HCT116 (cell line): ENCODE measurements at regions not wholly inside any gene's neighbourhood (a gene's known extent, or its start where the extent isn't known, plus 50 kb on each side); places are given as distances from the start of the nearest gene placed in this dataset.

Experiments used
- ATAC-seq: fragments of 200-7000 bp; cut with Tn5 transposase; 2 replicates; pipeline ENCODE4 v1.9.1; 2020; ENCODE audit warnings: mild to moderate bottlenecking, moderate library complexity
- BruUV-seq: library from RNA; stranded (reverse); fragments of 400-500 nt; replicated peaks from 2 replicates; lab custom pipeline; 2021; lab: Mats Ljungman, UMichigan
- CTCF ChIA-PET: fragments of 300-600 bp; sonication (Branson Sonifier 250); formaldehyde crosslinking; loops from one replicate; lab custom pipeline; 2021; ENCODE audit warnings: antibody characterized with exemption; lab: Charles Lee
- POLR2A ChIA-PET: fragments of 300-600, 350-600 bp; sonication (Branson Sonifier 250); formaldehyde crosslinking; loops from one replicate; lab custom pipeline; 2021; ENCODE audit warnings: antibody characterized with exemption; lab: Charles Lee
- RAD21 ChIA-PET, 2 experiments: fragments of 300-600 bp; sonication (Branson Sonifier 250); formaldehyde crosslinking; loops; one replicate each; lab custom pipeline; 2023; ENCODE audit warnings: low total read pairs in 2 of 2; ENCODE audit not compliant: uncharacterized antibody in 2 of 2, unreplicated experiment in 2 of 2, low non-redundant PET in 1 of 2; lab: Charles Lee
- DNase-seq: peaks from one replicate; pipeline ENCODE4 v3.0.0-alpha.2; 2010; ENCODE audit warnings: low read depth, low spot score
- H2AFZ ChIP-seq: fragments of 200-600 bp; shearing (Covaris generic), sonication (generic); 2 replicates; pipeline ENCODE4 v1.6.1; 2017; ENCODE audit warnings: low read depth, mixed run types, mixed read lengths, antibody characterized with exemption, low read length; ENCODE audit not compliant: poor library complexity, severe bottlenecking
- H3K27ac ChIP-seq: 2 replicates; pipeline ENCODE4 v1.5.1; 2012; ENCODE audit warnings: low read depth, low read length
- H3K27me3 ChIP-seq: fragments of 200-600 bp; sonication (generic); 2 replicates; pipeline ENCODE4 v1.6.1; 2016; ENCODE audit warnings: mixed run types, low read length, mixed read lengths; ENCODE audit not compliant: insufficient read depth
- H3K36me3 ChIP-seq, 2 experiments: fragments of 200-500 bp in 1 of 2; fragments of 200-600 bp in 1 of 2; sonication (Bioruptor generic) in 1 of 2; sonication (generic) in 1 of 2; 2 replicates each; pipeline versions ENCODE4 v1.5.1 to v1.6.1; 2014 to 2016; ENCODE audit warnings: low read length in 2 of 2, inconsistent platforms in 1 of 2, mixed read lengths in 1 of 2, mixed run types in 1 of 2; ENCODE audit not compliant: insufficient read depth in 2 of 2, control insufficient read depth in 1 of 2
- H3K4me1 ChIP-seq, 2 experiments: fragments of 200-600 bp in 1 of 2; sonication (generic) in 1 of 2; 2 replicates each; pipeline versions ENCODE4 v1.5.1 to v1.6.1; 2012 to 2017; ENCODE audit warnings: low read length in 2 of 2, inconsistent platforms in 1 of 2, mild to moderate bottlenecking in 1 of 2, mixed read lengths in 1 of 2, mixed run types in 1 of 2, moderate library complexity in 1 of 2; ENCODE audit not compliant: insufficient read depth in 2 of 2, control insufficient read depth in 1 of 2
- H3K4me2 ChIP-seq: fragments of 200-600 bp; sonication (generic); 2 replicates; pipeline ENCODE4 v1.6.1; 2017; ENCODE audit warnings: mixed run types, low read length, mixed read lengths
- H3K4me3 ChIP-seq, 2 experiments: fragments of 200-600 bp in 1 of 2; sonication (generic) in 1 of 2; replicated peaks in 1 of 2; 2 replicates each; pipeline ENCODE4 v1.5.1; 2011 to 2016; ENCODE audit warnings: low read length in 2 of 2, control low read depth in 1 of 2, low read depth in 1 of 2, mild to moderate bottlenecking in 1 of 2, mixed read lengths in 1 of 2, mixed run types in 1 of 2
- H3K79me2 ChIP-seq: fragments of 200-600 bp; sonication (generic); 2 replicates; pipeline ENCODE4 v1.6.1; 2017; ENCODE audit warnings: mild to moderate bottlenecking, mixed run types, low read length, moderate library complexity, mixed read lengths; ENCODE audit not compliant: insufficient read depth
- H3K9ac ChIP-seq: fragments of 200-600 bp; sonication (generic); 2 replicates; pipeline ENCODE4 v1.6.1; 2016; ENCODE audit warnings: low read length, mixed read lengths
- H3K9me2 ChIP-seq: fragments of 200-600 bp; sonication (generic), shearing (Covaris generic); 2 replicates; pipeline ENCODE4 v1.6.1; 2017; ENCODE audit warnings: mixed run types, mild to moderate bottlenecking, moderate library complexity; ENCODE audit not compliant: insufficient read depth
- H3K9me3 ChIP-seq, 2 experiments: fragments of 200-500 bp in 1 of 2; fragments of 200-600 bp in 1 of 2; sonication (Bioruptor generic) in 1 of 2; sonication (generic) in 1 of 2; 2 replicates each; pipeline ENCODE4 v1.6.1; 2014 to 2017; ENCODE audit warnings: low read length in 2 of 2, mixed read lengths in 2 of 2, inconsistent platforms in 1 of 2, low read depth in 1 of 2, mild to moderate bottlenecking in 1 of 2, mixed run types in 1 of 2, moderate library complexity in 1 of 2; ENCODE audit not compliant: control insufficient read depth in 1 of 2, insufficient read depth in 1 of 2
- H4K20me1 ChIP-seq: fragments of 200-600 bp; sonication (generic), shearing (Covaris generic); 2 replicates; pipeline ENCODE4 v1.6.1; 2017; ENCODE audit warnings: mixed run types, mild to moderate bottlenecking, moderate library complexity; ENCODE audit not compliant: insufficient read depth
- CEBPB ChIP-seq: IDR thresholded peaks from 2 replicates; pipeline ENCODE4 v1.6.1; 2012; ENCODE audit warnings: low read depth
- EZH2 ChIP-seq: fragments of 200-600 bp; sonication (generic); IDR thresholded peaks from 2 replicates; pipeline ENCODE4 v1.6.1; 2017; ENCODE audit warnings: antibody characterized with exemption, mixed run types
- POLR2A ChIP-seq: IDR thresholded peaks from 2 replicates; pipeline ENCODE4 v1.7.0; 2011; ENCODE audit warnings: borderline replicate concordance; ENCODE audit not compliant: insufficient read depth, insufficient read length; ENCODE audit errors: extremely low read depth
- RAD21 ChIP-seq: IDR thresholded peaks from 2 replicates; pipeline ENCODE4 v1.6.1; 2012; ENCODE audit warnings: low read depth, mild to moderate bottlenecking
- SIN3A ChIP-seq: IDR thresholded peaks from 2 replicates; pipeline ENCODE4 v1.6.1; 2012; ENCODE audit warnings: low read depth
- SRF ChIP-seq: IDR thresholded peaks from 2 replicates; pipeline ENCODE4 v1.6.1; 2012; ENCODE audit warnings: low read depth
- TCF7L2 ChIP-seq: IDR thresholded peaks from 2 replicates; pipeline ENCODE4 v1.7.0; 2011; ENCODE audit warnings: borderline replicate concordance, inconsistent platforms; ENCODE audit not compliant: insufficient read depth, insufficient read length; ENCODE audit errors: extremely low read depth
- YY1 ChIP-seq: IDR thresholded peaks from 2 replicates; pipeline ENCODE4 v1.6.1; 2011; ENCODE audit warnings: low read length, low read depth, moderate library complexity, mild to moderate bottlenecking; ENCODE audit not compliant: insufficient replicate concordance; ENCODE audit errors: extremely low read depth
- ZFX ChIP-seq: fragments of 450-650 bp; IDR thresholded peaks from 2 replicates; pipeline ENCODE4 v1.6.1; 2017
- intact Hi-C: fragments of 100-400 bp; cut with micrococcal nuclease; formaldehyde crosslinking; loops from 2 replicates; pipeline ENCODE4 v1.10.0; 2022
- TF ChIP-seq, protein P1 (sequence below): IDR thresholded peaks from 2 replicates; pipeline ENCODE4 v1.6.1; 2012
- TF ChIP-seq, protein P2 (sequence below): IDR thresholded peaks from 2 replicates; pipeline ENCODE4 v1.6.1; 2011; ENCODE audit warnings: mild to moderate bottlenecking, low read length, moderate library complexity; ENCODE audit not compliant: insufficient replicate concordance; ENCODE audit errors: extremely low read depth
- TF ChIP-seq, protein P3 (sequence below): IDR thresholded peaks from 2 replicates; pipeline ENCODE4 v1.6.1; 2012; ENCODE audit warnings: low read depth

DNA sequence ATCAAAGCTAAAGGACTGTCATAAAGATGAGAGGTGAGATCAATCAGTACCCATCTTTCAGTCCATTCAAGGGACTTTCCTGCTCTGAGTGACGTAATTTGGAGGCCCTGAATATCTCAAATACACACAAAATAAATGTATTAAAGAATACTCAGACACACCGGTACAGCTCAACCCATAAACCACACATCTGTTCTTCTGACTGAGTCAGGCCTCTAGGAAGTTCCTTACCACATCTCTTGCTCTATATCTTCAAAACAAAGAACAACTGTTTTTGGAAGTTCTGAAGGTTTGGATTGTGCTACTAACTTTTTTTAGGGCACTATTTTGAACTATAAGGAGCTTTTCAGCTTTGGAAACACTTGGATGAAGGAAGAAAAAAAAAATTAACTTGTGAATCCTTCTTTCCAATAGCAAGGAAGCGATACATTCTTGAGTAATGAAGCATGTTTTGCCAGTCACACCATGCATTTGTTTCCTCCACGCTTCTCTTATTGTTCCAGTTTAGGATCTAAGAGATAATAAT, 866.5 kb upstream of the VRK2 start:
- H2AFZ ChIP-seq: peak overlapping the region; percentile 65
- no peaks in the 10 kb centered on the region for H3K27me3 ChIP-seq
- intact Hi-C loops: no loop called here
- POLR2A ChIA-PET: no interaction called here
- no peak overlapping the region for H3K27ac ChIP-seq
- no peak overlapping the region for H3K4me2 ChIP-seq
- no peaks in the 10 kb centered on the region for H3K9me2 ChIP-seq
- no peak for ATAC-seq
- H4K20me1 ChIP-seq: no peaks in the 10 kb centered on the region
- no peak overlapping the region for H3K9ac ChIP-seq
- no peak overlapping the region for H3K4me3 ChIP-seq
- RAD21 ChIA-PET: no interaction called here
- no TSS peak for BruUV-seq
- TF ChIP-seq TCF7L2: no peak
- TF ChIP-seq, protein P1, sequence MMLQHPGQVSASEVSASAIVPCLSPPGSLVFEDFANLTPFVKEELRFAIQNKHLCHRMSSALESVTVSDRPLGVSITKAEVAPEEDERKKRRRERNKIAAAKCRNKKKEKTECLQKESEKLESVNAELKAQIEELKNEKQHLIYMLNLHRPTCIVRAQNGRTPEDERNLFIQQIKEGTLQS: no peak
- TF ChIP-seq CEBPB: no peak
- CTCF ChIA-PET: no interaction called here
- no peaks in the 10 kb centered on the region for H3K36me3 ChIP-seq
- no peaks in the 10 kb centered on the region for H3K9me3 ChIP-seq
- no peak for DNase-seq
- peaks cover 2 to 17% of the 10 kb centered on the region in 2 experiments; a peak in 2 of 4 replicates for H3K4me1 ChIP-seq
- no peaks in the 10 kb centered on the region for H3K79me2 ChIP-seq

DNA sequence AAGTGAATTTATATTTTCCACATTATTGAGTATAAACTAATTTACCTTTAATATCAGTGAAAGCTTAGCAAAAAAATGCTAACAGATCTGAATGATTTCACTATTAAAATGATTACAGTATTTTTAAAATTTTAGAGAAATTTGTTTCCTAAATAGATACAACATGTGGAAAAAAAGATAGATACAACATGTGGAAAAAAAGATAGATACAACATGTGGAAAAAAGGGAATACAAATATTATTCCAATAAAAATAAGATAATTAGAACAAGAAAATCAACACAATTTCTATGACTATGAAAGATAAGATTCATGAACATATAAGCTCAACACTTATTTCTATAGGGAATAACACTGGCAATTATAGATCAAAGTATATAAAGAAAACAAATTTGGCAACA, 865.9 kb upstream of the VRK2 start:
- POLR2A ChIA-PET: no interaction called here
- intact Hi-C loops: no loop called here

More for the DNA sequence above, 865.9 kb upstream of the VRK2 start:
- no peaks in the 10 kb centered on the region for H3K27me3 ChIP-seq
- no peak overlapping the region for H3K27ac ChIP-seq
- no peaks in the 10 kb centered on the region for H3K79me2 ChIP-seq
- BruUV-seq: no TSS peak
- no peak overlapping the region for H3K4me2 ChIP-seq
- CTCF ChIA-PET: no interaction called here
- H3K4me1 ChIP-seq: peaks cover 2 to 17% of the 10 kb centered on the region in 2 experiments; a peak in 2 of 4 replicates
- no peak overlapping the region for H3K9ac ChIP-seq
- no peaks in the 10 kb centered on the region for H3K36me3 ChIP-seq
- H2AFZ ChIP-seq: peak overlapping the region; percentile 65
- DNase-seq (no peak), ATAC-seq (no peak)
- no peaks in the 10 kb centered on the region for H4K20me1 ChIP-seq
- TF ChIP-seq, protein P2, sequence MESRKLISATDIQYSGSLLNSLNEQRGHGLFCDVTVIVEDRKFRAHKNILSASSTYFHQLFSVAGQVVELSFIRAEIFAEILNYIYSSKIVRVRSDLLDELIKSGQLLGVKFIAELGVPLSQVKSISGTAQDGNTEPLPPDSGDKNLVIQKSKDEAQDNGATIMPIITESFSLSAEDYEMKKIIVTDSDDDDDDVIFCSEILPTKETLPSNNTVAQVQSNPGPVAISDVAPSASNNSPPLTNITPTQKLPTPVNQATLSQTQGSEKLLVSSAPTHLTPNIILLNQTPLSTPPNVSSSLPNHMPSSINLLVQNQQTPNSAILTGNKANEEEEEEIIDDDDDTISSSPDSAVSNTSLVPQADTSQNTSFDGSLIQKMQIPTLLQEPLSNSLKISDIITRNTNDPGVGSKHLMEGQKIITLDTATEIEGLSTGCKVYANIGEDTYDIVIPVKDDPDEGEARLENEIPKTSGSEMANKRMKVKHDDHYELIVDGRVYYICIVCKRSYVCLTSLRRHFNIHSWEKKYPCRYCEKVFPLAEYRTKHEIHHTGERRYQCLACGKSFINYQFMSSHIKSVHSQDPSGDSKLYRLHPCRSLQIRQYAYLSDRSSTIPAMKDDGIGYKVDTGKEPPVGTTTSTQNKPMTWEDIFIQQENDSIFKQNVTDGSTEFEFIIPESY: no peak
- no peak for TF ChIP-seq RAD21
- no peak for TF ChIP-seq YY1
- TF ChIP-seq, protein P1: no peak
- no peak for TF ChIP-seq ZFX
- TF ChIP-seq EZH2: no peak
- TF ChIP-seq SRF: no peak
- TF ChIP-seq SIN3A: no peak
- TF ChIP-seq POLR2A: no peak
- TF ChIP-seq, protein P3, sequence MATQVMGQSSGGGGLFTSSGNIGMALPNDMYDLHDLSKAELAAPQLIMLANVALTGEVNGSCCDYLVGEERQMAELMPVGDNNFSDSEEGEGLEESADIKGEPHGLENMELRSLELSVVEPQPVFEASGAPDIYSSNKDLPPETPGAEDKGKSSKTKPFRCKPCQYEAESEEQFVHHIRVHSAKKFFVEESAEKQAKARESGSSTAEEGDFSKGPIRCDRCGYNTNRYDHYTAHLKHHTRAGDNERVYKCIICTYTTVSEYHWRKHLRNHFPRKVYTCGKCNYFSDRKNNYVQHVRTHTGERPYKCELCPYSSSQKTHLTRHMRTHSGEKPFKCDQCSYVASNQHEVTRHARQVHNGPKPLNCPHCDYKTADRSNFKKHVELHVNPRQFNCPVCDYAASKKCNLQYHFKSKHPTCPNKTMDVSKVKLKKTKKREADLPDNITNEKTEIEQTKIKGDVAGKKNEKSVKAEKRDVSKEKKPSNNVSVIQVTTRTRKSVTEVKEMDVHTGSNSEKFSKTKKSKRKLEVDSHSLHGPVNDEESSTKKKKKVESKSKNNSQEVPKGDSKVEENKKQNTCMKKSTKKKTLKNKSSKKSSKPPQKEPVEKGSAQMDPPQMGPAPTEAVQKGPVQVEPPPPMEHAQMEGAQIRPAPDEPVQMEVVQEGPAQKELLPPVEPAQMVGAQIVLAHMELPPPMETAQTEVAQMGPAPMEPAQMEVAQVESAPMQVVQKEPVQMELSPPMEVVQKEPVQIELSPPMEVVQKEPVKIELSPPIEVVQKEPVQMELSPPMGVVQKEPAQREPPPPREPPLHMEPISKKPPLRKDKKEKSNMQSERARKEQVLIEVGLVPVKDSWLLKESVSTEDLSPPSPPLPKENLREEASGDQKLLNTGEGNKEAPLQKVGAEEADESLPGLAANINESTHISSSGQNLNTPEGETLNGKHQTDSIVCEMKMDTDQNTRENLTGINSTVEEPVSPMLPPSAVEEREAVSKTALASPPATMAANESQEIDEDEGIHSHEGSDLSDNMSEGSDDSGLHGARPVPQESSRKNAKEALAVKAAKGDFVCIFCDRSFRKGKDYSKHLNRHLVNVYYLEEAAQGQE: no peak
- RAD21 ChIA-PET: no interaction called here
- H3K9me2 ChIP-seq: no peaks in the 10 kb centered on the region
- H3K9me3 ChIP-seq: no peaks in the 10 kb centered on the region
- H3K4me3 ChIP-seq: no peak overlapping the region
